ENCODE measurements at regions not wholly inside any gene's neighbourhood (a gene's known extent, or its start where the extent isn't known, plus 50 kb on each side); places are given as distances from the start of the nearest gene placed in this dataset.
A peak's percentile ranks its signal among the peaks of the same experiment; 100 is the strongest.

DNA sequence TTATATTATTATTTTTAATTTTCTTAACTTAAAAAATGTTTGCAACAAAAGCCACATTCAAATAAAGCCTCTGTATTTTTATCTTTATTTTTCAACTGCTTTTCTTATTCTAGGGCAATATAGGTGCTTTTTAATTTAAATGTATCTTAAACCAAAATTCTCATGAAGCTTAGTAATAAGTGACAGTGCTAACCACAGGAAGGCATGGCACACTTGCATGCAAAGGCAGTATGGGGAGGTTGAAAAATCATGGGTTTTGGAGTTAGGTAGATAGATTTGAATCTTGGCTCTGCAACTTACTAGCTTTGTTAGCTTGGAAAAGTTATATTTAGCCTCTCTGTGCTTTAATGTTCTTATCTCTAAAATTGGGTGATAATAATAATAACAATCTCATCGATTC is 458.0 kb downstream of the DMAC1 start:
- ATAC-seq (no peak), DNase-seq (no peak)
- H3K27ac ChIP-seq: no peak overlapping the region
- 49 to 69% (median 57%) methylated on average over 1 of the region's 1 CpG for WGBS, 4 donors
- TF ChIP-seq, protein P1, sequence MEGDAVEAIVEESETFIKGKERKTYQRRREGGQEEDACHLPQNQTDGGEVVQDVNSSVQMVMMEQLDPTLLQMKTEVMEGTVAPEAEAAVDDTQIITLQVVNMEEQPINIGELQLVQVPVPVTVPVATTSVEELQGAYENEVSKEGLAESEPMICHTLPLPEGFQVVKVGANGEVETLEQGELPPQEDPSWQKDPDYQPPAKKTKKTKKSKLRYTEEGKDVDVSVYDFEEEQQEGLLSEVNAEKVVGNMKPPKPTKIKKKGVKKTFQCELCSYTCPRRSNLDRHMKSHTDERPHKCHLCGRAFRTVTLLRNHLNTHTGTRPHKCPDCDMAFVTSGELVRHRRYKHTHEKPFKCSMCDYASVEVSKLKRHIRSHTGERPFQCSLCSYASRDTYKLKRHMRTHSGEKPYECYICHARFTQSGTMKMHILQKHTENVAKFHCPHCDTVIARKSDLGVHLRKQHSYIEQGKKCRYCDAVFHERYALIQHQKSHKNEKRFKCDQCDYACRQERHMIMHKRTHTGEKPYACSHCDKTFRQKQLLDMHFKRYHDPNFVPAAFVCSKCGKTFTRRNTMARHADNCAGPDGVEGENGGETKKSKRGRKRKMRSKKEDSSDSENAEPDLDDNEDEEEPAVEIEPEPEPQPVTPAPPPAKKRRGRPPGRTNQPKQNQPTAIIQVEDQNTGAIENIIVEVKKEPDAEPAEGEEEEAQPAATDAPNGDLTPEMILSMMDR (IDR thresholded peaks at IDR 0.05): no peak
- TF ChIP-seq POLR2A (IDR thresholded peaks at IDR 0.05): no peak
- intact Hi-C loops (cut with DNase I): loop anchor here in 1 of 10 donors (10.0 kb wide), 1 partner anchor 57 kb away; no protein-coding TSS in a partner anchor
- H3K4me1 ChIP-seq: peaks cover 0 to 10% (median 7%) of the 10 kb centered on the region in 12 donors
- H3K4me3 ChIP-seq: no peak overlapping the region
- H3K9me3 ChIP-seq: no peaks in the 10 kb centered on the region
- no peaks in the 10 kb centered on the region for H3K27me3 ChIP-seq
- no peaks in the 10 kb centered on the region for H3K36me3 ChIP-seq

DNA sequence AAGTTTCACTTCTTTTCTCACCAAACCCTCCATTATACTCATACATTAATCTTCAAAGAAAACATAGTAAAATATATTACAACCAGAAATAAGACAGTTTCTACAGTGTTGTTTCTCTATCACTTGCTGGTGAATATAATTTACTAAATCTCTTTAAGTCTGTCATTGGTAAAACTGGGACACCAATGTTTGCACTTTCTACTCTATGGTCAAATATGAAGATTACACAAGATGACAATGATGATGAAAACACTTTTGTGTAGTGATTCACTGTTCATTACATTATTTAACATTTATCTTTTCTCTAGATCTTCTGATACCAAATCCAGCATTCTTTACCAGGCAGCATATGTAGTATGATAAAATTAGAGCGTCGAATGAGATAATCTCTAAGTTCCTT is 459.1 kb downstream of the DMAC1 start:
- 44 to 67% (median 63%) methylated on average over 2 of the region's 2 CpGs for WGBS, 4 donors
- TF ChIP-seq POLR2A (IDR thresholded peaks at IDR 0.05): no peak
- TF ChIP-seq, protein P1 (IDR thresholded peaks at IDR 0.05): no peak

DNA sequence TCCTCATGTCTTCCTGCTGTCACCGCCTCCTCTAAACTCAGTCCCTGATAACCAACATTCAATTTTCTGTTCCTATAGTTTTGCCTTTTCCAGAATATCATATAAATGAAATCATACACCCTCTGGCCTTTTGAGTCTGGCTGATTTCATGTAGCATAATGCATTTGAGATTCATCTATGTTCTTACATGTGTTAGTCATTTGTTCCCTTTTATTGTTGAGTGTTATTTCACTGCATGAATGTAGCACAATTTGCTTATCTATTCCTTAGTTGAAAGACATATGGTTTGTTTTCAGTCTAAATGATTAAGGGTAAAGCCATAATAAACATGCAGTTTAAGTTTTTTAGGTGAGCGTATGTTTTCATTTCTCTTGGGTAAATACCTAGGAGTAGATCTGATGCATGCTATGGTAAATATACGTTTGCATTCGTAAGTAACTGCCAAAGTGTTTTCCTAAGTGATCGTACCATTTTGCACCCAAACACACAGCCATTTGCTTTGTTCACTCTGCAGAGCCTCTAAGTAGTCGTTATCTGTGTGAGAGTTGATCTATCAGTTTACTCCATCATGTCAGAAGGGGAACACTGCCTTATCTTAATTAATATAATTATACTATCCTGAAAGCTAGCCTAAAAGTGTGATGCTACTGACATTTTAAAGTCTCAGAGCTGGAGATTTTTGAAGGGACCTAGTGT is 460.8 kb downstream of the DMAC1 start:
- H3K9me3 ChIP-seq: no peaks in the 10 kb centered on the region
- no peak for TF ChIP-seq POLR2A (IDR thresholded peaks at IDR 0.05)
- TF ChIP-seq, protein P1 (IDR thresholded peaks at IDR 0.05): no peak
- intact Hi-C loops (cut with DNase I): loop anchor here in 1 of 10 donors (10.0 kb wide), 1 partner anchor 196 kb away; no protein-coding TSS in a partner anchor
- DNase-seq (no peak), ATAC-seq (no peak)
- H3K4me3 ChIP-seq: no peak overlapping the region
- H3K27me3 ChIP-seq: no peaks in the 10 kb centered on the region
- H3K4me1 ChIP-seq: peaks cover 0 to 10% (median 7%) of the 10 kb centered on the region in 12 donors
- no peak overlapping the region for H3K27ac ChIP-seq
- H3K36me3 ChIP-seq: no peaks in the 10 kb centered on the region
- 77 to 82% (median 78%) methylated on average over 6 of the region's 6 CpGs for WGBS, 4 donors

More for the DNA sequence above, 459.1 kb downstream of the DMAC1 start:
- no peaks in the 10 kb centered on the region for H3K9me3 ChIP-seq
- H3K27me3 ChIP-seq: no peaks in the 10 kb centered on the region
- intact Hi-C loops (cut with DNase I): loop anchor here in 1 of 10 donors (10.0 kb wide), 1 partner anchor 56 kb away; no protein-coding TSS in a partner anchor
- H3K4me3 ChIP-seq: no peak overlapping the region
- H3K4me1 ChIP-seq: peaks cover 0 to 10% (median 7%) of the 10 kb centered on the region in 12 donors
- no peak for ATAC-seq
- DNase-seq: no peak
- no peak overlapping the region for H3K27ac ChIP-seq
- no peaks in the 10 kb centered on the region for H3K36me3 ChIP-seq

DNA sequence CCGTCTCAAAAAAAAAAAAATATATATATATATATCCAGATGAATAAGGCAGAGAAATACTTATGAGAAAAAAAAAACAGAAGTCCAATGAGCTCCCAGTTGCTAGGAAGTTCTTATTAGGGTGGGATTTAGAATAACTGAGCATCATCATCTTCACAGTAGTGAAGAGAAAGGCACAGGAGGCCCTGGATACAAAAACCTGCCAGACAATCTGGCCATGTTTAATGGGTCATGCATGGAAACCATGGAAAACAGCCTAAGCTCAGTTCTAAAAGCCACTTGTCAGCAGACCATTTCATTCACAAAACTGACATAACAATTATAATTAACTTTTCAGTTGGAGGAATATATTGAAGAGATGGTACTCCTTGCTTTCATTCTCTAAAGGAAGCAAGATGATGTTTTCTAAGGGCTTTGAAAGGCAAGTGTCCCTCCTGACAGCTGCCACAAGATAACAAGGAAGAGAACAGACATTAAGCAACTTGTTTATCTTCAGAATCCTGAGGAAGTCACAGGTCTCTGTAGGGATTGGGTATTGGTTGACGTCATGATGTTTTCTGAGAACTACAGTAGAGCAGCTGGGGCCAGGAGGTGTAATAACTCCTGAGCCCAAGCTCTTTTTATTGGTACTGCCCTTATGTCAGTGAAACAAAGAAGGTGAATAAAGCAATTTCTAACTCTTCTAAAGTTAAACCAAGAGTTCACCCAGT is 463.1 kb downstream of the DMAC1 start:
- Histone ChIP-seq H3K4me1 (no peaks in the 10 kb centered on the region), H3K27ac (peak overlapping the region in 6 of 12 donors; percentile 22 to 56 (median 40)), H3K27me3 (no peaks in the 10 kb centered on the region), H3K9me3 (no peaks in the 10 kb centered on the region), H3K36me3 (no peaks in the 10 kb centered on the region), H3K4me3 (no peak overlapping the region)
- WGBS, 4 donors: 57 to 63% (median 59%) methylated on average over 2 of the region's 2 CpGs
- intact Hi-C loops (cut with DNase I): loop anchor here in 1 of 10 donors (10.0 kb wide), 1 partner anchor 198 kb away; no protein-coding TSS in a partner anchor
- peak in 3 of 5 donors; percentile 29 to 59 (median 36) for DNase-seq
- TF ChIP-seq POLR2A (IDR thresholded peaks at IDR 0.05): no peak
- TF ChIP-seq, protein P1 (IDR thresholded peaks at IDR 0.05): no peak
- ATAC-seq: peak; percentile 79 to 97 (median 88)

Measured in heart left ventricle (tissue), 16 donors.